GM19023 (cell line): ENCODE measurements at regions not wholly inside any gene's neighbourhood (a gene's known extent, or its start where the extent isn't known, plus 50 kb on each side); places are given as distances from the start of the nearest gene placed in this dataset.

Source experiments
- ATAC-seq: cut with Tn5 transposase; IDR thresholded peaks from one replicate; pipeline ENCODE4 v1.9.1; 2021; ENCODE audit warnings: mild to moderate bottlenecking, moderate library complexity; ENCODE audit not compliant: unreplicated experiment

- ATAC-seq, result no peak
Observed at GRCh38 chr11:112398798-112399478, 138.3 kb upstream of the PLET1 start.

DNA sequence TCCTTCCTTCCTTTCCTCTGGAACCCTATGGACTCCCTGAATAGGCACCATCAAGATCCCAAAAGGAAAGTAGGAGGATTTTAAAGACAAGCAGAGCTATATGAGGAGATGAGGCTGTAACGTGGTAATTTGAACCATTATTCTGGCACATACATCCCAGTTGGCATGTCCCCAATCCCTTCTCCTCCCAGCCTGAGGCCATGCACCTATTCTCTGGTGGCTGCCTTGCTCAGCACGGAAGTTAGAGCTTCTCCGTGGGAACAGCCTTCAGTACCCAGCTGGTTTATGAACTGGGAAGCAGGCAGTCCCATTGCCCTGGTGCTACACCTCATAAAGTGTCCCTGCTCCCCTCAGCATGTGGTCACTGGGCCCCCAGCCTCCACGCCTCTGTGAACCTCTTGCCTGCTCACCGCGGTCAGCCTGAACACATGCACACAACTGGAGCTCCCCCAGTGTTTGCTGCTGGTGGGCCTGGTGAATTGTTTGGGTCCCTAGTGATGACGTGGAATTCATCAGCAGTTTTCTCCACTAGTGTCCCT is 139.9 kb upstream of the PLET1 start:
- ATAC-seq, result no peak

DNA sequence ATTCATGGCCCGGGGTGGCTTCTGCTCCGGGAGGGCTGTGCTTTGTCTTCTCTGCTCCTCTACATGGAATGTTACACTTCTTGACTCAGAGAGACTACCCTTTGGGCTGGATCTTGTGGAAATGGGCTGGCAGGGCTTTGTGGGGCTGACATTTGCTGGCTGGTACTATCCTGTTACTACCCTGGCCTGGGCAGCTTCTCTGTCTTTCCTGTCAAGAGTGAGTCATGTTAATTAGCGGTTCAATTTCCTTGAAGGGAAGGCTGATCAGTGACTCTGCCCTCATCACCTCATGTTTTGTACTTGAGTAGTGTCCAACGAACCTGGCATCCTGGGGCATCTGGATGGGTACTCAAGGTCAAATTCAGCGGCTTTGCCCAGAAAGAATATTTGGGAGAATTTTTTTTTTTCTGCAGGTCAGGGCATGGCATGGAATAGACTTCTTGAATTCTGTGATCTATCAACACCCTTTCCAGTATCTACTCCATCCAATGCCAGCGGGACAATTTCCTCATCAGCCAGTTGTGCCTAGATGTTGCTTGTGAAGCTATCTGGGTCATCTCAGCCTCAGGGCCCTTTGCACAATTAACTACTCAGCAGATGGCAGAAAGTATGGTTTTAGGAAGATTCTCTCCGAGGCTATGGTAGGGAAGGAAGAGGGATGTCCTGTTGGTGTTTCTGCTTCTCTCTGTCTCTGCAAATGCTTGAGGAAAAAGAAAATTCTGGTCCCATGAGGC is 140.5 kb upstream of the PLET1 start:
- no peak for ATAC-seq

GRCh38 chr11:112403432-112403831 is 142.8 kb upstream of the PLET1 start:
- no peak for ATAC-seq

DNA sequence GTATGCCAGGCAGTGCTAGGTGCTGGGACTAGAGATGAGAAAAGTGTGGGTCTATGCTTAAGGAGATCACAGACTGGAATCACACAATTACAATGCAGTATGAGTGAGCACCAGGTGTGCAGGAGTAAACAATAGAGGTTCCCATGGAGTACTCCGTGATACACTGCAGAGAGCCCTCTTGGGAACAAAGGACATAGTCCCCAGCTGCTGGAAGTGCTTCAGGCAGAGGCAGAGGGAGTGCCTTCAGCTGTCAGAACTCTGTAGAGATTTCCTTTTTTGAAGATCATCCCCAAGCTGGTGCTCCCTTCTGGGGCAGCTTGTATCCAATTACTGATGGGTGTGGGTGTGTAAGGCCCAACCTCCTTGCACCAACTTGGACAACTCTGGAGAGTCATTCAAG is 143.5 kb upstream of the PLET1 start:
- no peak for ATAC-seq

- ATAC-seq, result no peak
Observed at GRCh38 chr11:112408517-112408916, 147.9 kb upstream of the PLET1 start.

DNA sequence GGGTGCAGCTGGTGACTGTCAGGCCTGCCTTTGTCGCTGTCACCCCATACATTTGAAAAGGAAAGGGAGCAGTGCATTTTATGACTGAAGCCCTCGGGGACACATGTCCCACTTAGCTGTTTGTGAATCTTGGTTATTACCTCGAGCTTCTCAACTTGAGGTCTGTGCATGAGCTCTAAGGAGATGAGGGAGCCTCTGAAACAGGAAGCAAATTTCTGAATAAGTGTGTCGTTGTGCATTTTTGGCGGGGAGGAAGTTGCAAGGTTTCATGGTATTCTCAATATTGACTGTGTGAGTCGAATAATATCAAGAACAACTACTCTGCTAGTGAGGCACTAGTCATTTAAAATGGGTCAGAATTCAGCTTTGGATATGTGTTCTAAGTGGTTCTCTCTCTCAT is 149.7 kb upstream of the PLET1 start:
- no peak for ATAC-seq

DNA sequence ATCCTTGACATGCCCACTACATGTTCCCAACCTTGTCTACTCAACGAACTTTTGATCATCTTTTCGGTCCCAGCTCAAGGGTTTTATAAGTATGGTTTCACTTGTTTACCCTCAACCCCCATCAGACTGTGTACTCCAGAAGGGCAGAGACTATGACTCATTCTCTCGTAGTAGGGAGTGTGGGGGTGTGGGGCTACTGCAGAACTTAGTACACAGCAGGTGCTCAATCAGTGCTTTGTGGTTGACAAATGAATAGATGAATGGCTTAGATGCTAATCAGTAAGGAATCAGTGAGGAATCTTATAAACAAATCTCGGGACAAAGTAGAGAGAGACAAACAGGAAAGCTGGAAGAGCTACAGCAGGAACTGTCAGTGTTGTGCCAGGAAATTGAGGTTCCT is 151.7 kb upstream of the PLET1 start:
- ATAC-seq, result no peak

- no peak for ATAC-seq
Observed at GRCh38 chr11:112417339-112417738, 156.7 kb upstream of the PLET1 start.

- no peak for ATAC-seq
Observed at GRCh38 chr11:112418438-112418837, 157.8 kb upstream of the PLET1 start.

- no peak for ATAC-seq
Observed at GRCh38 chr11:112421879-112422278, 161.2 kb upstream of the PLET1 start.

- ATAC-seq, result no peak
Observed at GRCh38 chr11:112425121-112425520, 164.5 kb upstream of the PLET1 start.

GRCh38 chr11:112437096-112437495 is 176.4 kb upstream of the PLET1 start:
- no peak for ATAC-seq

DNA sequence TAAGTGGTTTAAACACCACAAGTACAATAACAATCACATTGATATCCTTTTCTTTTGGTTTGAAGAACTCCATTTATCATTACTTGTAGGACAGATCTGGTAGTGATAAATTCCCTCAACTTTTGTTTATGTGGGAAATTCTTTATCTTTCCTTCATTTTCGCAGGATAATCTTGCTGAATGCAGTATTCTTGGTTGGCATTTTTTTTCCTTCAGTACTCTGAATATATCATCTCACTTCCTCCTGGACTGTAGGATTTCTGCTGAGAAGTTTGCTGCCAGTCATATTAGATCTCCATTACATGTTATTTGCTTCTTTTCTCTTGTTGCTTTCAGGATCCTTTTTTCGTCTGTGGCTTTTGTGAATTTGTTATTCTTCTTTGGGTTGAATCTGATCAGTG is 179.0 kb upstream of the PLET1 start:
- no peak for ATAC-seq

DNA sequence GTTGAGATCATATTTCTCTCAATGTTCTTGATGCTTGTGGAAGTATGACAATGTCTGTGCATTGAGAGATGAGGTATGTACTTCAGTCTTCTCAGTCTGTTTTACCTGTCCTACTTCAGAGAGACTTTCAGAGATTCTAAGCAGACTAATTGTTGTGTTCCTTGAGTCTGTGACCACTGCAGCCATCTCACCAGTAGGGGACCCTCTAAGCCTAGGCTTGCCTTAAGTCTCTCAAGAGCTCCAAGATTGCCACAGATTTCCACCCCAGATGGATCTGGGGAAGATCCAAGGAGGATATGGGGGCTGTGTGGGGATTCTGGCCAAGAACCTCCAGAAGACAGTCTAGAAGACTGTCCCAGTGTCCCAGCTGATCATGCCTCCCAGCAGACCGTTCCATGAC is 179.9 kb upstream of the PLET1 start:
- ATAC-seq, result no peak

DNA sequence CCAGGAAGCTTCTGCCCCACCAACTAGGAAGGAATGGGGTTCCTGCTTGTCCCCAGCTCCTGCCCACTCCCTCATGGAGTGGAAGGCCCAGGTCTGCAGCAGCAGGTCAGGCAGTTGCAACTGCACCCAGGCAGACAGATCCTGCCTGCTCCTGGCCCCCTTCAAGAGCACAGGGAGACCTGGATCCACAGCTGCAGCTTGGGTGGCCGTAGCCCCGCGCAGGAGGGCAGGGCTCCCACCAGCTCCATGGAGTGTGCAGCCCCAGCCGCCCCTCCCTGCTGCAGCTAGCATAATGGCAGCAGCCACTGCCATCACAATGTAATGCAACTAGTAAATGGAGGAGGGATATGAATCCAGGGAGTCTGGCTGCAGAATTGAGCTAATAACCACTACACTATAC is 187.5 kb upstream of the PLET1 start:
- no peak for ATAC-seq

DNA sequence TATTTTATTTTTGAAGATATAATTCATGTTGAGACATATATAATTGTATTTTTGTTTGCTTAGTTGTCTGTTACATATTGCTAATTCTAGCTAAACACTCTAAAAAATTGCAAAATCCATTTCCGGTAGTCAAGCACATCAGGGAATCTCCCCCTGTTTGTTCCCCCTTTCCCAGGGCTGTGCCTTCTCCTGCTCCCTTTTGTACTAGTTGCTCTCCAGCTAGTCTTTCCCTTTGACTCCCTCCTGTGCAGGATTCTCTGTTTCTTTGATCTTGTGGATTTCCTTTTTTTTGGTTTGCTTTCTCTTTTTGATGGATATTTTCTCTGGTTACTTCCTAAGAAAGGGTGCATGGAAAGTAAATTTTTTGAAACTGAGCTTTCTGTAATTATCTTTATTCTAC is 188.1 kb upstream of the PLET1 start:
- no peak for ATAC-seq

DNA sequence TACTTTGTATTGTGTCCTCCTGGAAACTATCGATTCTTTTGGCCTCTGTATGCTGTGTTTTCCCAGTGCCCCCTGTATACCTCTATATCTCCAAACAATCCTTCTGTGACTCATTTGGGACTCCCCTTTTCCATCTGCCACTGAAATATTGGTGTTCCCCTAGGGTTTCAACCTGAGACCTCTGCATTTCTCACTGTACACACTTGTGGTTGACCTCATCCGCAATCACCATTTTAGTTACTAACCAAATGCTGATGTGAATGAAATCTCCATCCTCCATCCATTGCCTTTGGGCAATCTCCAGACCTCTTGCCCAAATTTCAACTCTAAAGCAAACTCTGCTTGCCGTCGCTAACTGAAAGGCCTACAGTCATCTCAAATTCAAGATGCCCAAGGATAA is 190.6 kb upstream of the PLET1 start:
- no peak for ATAC-seq

GRCh38 chr11:112453601-112454577 is 193.2 kb upstream of the PLET1 start:
- ATAC-seq, result no peak

DNA sequence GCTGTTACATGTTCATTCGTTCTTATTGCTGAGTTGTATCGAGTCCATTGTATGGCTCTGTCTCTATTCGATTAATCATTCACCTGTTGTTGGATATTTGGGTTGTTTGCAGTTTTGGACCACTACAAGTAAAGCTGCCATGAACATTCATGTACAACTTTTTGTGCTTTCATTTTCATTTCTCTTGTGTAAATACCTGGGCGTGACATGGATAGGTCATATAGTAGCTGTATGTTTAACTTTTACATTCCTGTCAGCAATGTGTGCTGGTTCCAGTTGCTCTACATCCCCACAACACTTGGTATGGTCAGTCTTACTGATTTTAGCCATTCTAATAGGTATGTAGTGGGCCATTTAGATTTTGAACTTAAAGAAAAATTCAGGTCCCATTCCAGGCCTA is 194.2 kb upstream of the PLET1 start:
- ATAC-seq, result no peak

GRCh38 chr11:112455791-112456190 is 195.1 kb upstream of the PLET1 start:
- ATAC-seq, result no peak
